Fibroblast of upper back skin (primary cell): ENCODE measurements at regions not wholly inside any gene's neighbourhood (a gene's known extent, or its start where the extent isn't known, plus 50 kb on each side); places are given as distances from the start of the nearest gene placed in this dataset.
A peak's percentile ranks its signal among the peaks of the same experiment; 100 is the strongest.

Experiments
- DNase-seq: peaks from one replicate; pipeline ENCODE4 v3.0.0-alpha.2; 2013

- DNase-seq, result no peak
Measured at GRCh38 chrX:100120956-100121355, 289.1 kb downstream of the PCDH19 start.

- peak; percentile 85 for DNase-seq
Measured at GRCh38 chrX:100098660-100099375, 311.3 kb downstream of the PCDH19 start.

DNA sequence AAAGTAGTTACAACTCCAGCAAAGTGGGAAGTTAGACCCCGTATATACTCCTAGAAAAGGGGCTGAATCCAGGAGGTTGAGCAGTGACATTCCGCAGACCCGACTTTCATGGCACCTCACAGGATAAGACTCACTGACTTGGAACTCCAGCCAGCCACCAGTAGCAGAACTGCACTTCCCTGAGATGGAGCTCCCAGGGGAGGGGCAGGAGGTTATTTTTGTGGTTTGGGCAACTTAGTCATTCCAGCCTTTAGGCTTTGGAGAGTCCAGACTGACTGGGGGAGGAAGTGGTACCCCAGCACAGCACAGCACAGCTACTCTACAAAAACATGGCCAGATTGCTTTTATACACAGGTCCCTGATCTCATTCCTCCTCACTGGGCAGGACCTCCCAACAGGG lies 319.1 kb downstream of the PCDH19 start:
- peak; percentile 93 for DNase-seq

- DNase-seq, result no peak
Measured at GRCh38 chrX:100089724-100090123, 320.3 kb downstream of the PCDH19 start.

DNA sequence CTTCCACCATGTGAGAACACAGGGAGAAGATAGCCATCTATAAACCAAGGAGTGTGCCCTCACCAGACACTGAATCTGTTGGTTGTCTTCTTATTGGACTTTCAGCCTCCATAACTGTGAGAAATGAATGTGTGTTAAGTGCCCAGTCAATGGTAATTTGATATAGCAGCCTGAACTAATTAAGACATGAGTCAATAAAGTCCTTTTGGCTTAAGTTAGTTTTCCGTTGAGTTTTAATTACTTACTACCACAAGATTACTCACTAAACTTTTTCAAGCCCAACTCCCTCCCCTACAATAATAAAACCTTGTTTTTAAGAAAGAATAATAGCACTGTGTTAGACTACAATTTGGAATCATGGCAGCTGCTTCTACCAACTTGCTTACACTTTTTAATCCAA lies 324.2 kb downstream of the PCDH19 start:
- DNase-seq, result peak; percentile 44

DNA sequence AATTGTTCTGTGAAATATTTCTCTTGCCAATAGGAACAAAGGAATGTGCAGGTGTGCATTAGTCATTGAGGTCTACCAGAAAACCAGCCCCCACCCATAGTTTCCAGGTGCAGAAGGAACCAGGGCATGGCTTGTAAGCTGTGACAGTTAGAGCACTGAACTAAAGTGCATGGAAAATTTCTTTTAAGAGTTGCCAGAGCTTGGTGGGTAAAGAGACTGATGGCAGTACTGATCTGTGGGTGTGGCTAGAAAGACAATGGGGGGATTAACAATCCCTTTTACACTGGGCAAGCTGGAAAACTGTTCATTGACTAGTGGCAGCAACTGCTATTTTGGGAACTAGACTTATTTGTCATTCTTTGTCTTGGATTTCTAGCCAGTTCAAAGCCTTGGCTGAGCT lies 326.9 kb downstream of the PCDH19 start:
- DNase-seq, result no peak

DNA sequence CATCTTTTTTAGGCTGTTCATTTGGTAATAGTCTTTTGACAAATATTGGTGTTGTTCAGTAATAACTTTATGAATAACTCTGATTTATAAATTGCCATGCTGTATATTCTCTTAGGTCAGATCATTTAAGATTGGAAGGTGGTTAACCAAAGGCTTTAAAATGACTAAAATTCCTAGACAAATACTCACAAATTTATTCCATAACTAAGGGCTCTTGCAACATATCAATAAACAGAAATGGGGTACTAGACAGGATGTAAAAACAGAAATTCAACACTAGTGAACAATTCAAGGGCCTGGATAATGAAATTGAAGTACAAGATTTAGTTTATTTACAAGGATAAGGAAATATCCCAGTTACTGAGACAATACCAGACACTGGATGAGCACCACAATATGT lies 328.6 kb downstream of the PCDH19 start:
- DNase-seq, result peak; percentile 52

GRCh38 chrX:100076031-100076430 lies 334.0 kb downstream of the PCDH19 start:
- no peak for DNase-seq

DNA sequence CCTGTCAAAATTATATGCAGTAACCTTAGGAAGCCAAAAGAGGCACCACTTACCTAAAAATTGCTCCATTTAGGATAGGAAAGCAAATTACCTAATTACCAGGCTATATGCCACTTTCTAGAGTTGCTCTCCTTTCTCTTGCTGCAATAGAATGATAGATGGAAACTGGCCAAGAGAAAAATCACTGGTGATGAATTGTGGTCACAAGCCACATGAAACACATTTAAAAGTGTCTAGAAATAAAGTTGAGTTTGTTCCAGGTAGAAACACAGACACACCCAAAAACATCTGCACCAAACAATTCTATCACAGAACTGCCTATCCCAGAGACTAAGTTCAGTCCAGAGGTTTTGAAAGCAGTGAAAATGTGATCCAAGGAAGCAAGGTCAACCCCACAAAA lies 337.7 kb downstream of the PCDH19 start:
- DNase-seq, result peak; percentile 63

- DNase-seq, result no peak
Measured at GRCh38 chrX:100070334-100070849, 339.7 kb downstream of the PCDH19 start.

DNA sequence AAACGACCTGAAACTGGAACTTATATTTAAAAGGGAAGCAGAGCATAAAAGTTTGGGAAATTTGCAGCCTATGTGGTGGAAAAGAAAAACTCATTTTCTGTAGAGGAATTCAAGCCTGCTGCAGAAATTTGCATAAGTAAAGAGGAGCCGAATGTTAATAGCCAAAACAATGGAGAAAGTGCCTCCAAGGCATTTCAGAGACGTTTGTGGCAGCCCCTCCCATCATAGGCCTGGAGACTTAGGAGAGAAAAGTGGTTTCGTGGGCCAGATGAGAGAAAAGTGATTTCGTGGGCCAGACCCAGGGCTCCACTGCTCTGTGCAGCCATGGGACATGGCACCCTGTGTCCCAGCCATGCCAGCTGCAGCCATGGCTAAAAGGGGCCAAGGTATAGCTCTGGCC lies 361.9 kb downstream of the PCDH19 start:
- no peak for DNase-seq
